Ishikawa (cell line): ENCODE measurements at regions not wholly inside any gene's neighbourhood (a gene's known extent, or its start where the extent isn't known, plus 50 kb on each side); places are given as distances from the start of the nearest gene placed in this dataset.

Experiments used
- CEBPB ChIP-seq: IDR thresholded peaks from 2 replicates; pipeline ENCODE4 v1.6.1; 2012
- CREB1 ChIP-seq: IDR thresholded peaks from 2 replicates; pipeline ENCODE4 v1.6.1; 2012; ENCODE audit warnings: low read depth
- EGR1 ChIP-seq: IDR thresholded peaks from 2 replicates; pipeline ENCODE4 v1.6.1; 2012
- EP300 ChIP-seq: IDR thresholded peaks from 2 replicates; pipeline ENCODE4 v1.6.1; 2012; ENCODE audit warnings: borderline replicate concordance
- FOXM1 ChIP-seq: IDR thresholded peaks from 2 replicates; pipeline ENCODE4 v1.6.1; 2012; ENCODE audit warnings: low read depth, borderline replicate concordance
- NFIC ChIP-seq: IDR thresholded peaks from 2 replicates; pipeline ENCODE4 v1.6.1; 2012
- RAD21 ChIP-seq: IDR thresholded peaks from 2 replicates; pipeline ENCODE4 v1.6.1; 2012; ENCODE audit warnings: low read depth
- TAF1 ChIP-seq: IDR thresholded peaks from 2 replicates; pipeline ENCODE4 v1.6.1; 2012; ENCODE audit warnings: low read depth, mild to moderate bottlenecking
- TCF12 ChIP-seq: IDR thresholded peaks from 2 replicates; pipeline ENCODE4 v1.6.1; 2012; ENCODE audit warnings: low read depth
- TEAD4 ChIP-seq: IDR thresholded peaks from 2 replicates; pipeline ENCODE4 v1.6.1; 2012
- YY1 ChIP-seq: IDR thresholded peaks from 2 replicates; pipeline ENCODE4 v1.6.1; 2012; ENCODE audit warnings: low read depth
- ZBTB7A ChIP-seq: IDR thresholded peaks from 2 replicates; pipeline ENCODE4 v1.6.1; 2012; ENCODE audit warnings: low read depth
- TF ChIP-seq, protein P1 (sequence below): IDR thresholded peaks from 2 replicates; pipeline ENCODE4 v1.6.1; 2012
- TF ChIP-seq, protein P2 (sequence below): IDR thresholded peaks from 2 replicates; pipeline ENCODE4 v1.6.1; 2012; ENCODE audit warnings: low read depth, mild to moderate bottlenecking
- TF ChIP-seq, protein P3 (sequence below): IDR thresholded peaks from 2 replicates; pipeline ENCODE4 v1.6.1; 2012

DNA sequence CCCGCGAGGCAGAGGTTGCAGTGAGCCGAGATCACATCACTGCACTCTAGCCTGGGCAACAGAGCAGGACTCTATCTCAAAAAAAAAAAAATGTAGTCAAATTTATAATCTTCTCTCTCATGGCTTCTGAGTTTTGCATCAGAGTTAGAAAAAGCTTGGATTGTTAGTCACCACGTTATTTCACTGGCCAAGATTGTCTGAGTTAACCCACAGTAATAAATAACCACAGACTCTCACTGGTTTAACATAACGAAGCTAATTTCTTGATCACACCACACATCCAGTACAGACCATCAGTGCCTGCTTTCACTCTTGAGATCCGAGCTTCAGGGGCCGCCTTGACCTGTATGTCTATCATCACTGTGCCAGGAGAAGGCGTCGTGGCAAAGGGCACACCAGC, 116.8 kb upstream of the JCAD start:
- no peak for TF ChIP-seq CEBPB
- TF ChIP-seq FOXM1, result no peak
- no peak for TF ChIP-seq TAF1
- TF ChIP-seq, protein P1, sequence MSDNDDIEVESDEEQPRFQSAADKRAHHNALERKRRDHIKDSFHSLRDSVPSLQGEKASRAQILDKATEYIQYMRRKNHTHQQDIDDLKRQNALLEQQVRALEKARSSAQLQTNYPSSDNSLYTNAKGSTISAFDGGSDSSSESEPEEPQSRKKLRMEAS, result no peak

DNA sequence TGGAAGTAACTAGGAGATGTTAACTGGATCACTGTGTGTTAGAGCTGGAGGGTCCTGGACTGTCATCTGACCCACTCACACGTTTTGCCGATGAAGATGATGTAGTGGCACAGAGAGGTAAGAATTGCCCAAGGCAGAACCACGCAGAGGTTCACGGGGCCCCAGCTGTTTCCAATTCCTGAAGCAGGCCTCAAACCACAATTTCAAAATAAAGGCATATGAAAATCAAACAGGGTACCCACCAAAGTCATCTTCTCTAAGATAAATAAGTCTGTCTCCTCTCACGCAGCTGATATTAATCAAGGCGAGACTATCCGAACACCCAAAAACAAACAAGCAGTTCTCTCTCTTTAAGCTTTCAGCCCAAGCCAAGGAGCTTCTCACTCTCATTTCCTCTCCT, 113.3 kb upstream of the JCAD start:
- TF ChIP-seq ZBTB7A (no peak), CEBPB (no peak), TEAD4 (no peak), RAD21 (no peak), YY1 (no peak), NFIC (no peak)
- TF ChIP-seq, protein P2, sequence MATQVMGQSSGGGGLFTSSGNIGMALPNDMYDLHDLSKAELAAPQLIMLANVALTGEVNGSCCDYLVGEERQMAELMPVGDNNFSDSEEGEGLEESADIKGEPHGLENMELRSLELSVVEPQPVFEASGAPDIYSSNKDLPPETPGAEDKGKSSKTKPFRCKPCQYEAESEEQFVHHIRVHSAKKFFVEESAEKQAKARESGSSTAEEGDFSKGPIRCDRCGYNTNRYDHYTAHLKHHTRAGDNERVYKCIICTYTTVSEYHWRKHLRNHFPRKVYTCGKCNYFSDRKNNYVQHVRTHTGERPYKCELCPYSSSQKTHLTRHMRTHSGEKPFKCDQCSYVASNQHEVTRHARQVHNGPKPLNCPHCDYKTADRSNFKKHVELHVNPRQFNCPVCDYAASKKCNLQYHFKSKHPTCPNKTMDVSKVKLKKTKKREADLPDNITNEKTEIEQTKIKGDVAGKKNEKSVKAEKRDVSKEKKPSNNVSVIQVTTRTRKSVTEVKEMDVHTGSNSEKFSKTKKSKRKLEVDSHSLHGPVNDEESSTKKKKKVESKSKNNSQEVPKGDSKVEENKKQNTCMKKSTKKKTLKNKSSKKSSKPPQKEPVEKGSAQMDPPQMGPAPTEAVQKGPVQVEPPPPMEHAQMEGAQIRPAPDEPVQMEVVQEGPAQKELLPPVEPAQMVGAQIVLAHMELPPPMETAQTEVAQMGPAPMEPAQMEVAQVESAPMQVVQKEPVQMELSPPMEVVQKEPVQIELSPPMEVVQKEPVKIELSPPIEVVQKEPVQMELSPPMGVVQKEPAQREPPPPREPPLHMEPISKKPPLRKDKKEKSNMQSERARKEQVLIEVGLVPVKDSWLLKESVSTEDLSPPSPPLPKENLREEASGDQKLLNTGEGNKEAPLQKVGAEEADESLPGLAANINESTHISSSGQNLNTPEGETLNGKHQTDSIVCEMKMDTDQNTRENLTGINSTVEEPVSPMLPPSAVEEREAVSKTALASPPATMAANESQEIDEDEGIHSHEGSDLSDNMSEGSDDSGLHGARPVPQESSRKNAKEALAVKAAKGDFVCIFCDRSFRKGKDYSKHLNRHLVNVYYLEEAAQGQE, result no peak

DNA sequence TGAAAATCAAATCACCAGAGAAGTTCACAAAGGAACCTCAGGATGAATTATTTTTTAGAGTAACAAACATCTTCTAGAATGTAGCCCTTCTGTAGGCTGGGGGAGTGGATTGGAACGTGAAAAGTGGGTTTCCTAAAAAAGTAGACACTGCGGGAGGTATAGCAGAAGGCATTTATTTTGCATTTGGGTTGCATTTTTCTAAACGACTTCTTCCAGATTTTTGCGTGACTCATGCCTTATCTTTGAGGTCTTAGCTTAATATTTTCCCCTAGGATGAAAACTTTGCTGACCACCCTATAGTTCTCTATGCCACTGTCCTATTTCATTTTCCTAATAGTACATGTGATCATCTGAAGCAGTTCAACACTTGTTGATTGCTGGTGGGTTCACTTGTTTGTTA, 112.7 kb upstream of the JCAD start:
- TF ChIP-seq TEAD4 (no peak), CREB1 (no peak), NFIC (no peak), YY1 (no peak), TCF12 (no peak), CEBPB (no peak), TAF1 (no peak), EP300 (no peak), RAD21 (no peak), FOXM1 (no peak), ZBTB7A (no peak), EGR1 (no peak)
- TF ChIP-seq, protein P2, result no peak
- TF ChIP-seq, protein P3, sequence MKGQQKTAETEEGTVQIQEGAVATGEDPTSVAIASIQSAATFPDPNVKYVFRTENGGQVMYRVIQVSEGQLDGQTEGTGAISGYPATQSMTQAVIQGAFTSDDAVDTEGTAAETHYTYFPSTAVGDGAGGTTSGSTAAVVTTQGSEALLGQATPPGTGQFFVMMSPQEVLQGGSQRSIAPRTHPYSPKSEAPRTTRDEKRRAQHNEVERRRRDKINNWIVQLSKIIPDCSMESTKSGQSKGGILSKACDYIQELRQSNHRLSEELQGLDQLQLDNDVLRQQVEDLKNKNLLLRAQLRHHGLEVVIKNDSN, result no peak
- TF ChIP-seq, protein P1, result no peak

DNA sequence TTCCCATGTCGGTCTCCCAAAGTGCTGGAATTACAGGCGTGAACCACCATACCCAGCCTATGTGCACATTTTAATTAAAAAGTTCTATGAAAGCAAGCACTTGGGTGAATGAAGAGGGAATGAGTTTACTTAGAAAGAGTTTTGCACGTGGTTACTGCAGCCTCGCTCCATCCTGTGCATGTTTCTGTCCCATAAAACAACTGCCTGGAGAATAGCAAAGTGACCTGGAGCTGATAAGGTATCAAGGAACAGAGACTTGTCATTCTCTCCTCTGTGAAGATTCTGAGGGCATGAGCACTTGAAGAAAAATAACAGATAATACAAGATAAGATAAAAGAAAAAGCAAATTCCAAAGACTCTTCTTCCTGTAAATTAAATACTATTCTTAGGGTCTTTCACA, 112.2 kb upstream of the JCAD start:
- no peak for TF ChIP-seq EP300
- no peak for TF ChIP-seq NFIC
- no peak for TF ChIP-seq TEAD4
- TF ChIP-seq, protein P2, result no peak
- no peak for TF ChIP-seq CREB1
- TF ChIP-seq, protein P1, result no peak
- TF ChIP-seq CEBPB, result no peak
- TF ChIP-seq TAF1, result no peak
- TF ChIP-seq, protein P3, result no peak
- no peak for TF ChIP-seq FOXM1
- no peak for TF ChIP-seq YY1
- TF ChIP-seq TCF12, result no peak
- no peak for TF ChIP-seq EGR1
- no peak for TF ChIP-seq ZBTB7A
- no peak for TF ChIP-seq RAD21

DNA sequence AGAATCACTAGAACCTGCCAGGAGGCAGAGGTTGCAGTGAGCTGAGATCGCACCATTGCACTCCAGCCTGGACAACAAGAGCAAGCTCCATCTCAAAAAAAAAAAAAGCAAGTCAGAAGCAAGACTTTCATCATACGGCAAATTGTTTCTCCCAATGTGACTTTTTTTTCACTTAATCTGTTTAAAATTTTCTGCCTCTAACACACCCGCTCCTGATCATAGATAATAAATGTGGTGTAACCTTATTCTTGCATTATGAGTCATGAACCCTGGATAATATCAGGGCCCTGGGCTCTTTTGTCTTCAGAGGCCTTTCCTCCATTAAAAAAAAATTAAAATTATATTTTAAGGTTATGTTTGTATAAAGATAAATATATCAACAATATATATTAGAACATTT, 111.4 kb upstream of the JCAD start:
- TF ChIP-seq FOXM1 (no peak), TCF12 (no peak), EGR1 (no peak), RAD21 (no peak), NFIC (no peak), YY1 (no peak), CREB1 (no peak), EP300 (no peak), CEBPB (no peak), TAF1 (no peak)
- TF ChIP-seq, protein P3, result no peak
- TF ChIP-seq, protein P2, result no peak
- TF ChIP-seq, protein P1, result no peak
